Motor neuron (in vitro differentiated cells): ENCODE measurements at regions not wholly inside any gene's neighbourhood (a gene's known extent, or its start where the extent isn't known, plus 50 kb on each side); places are given as distances from the start of the nearest gene placed in this dataset.

ENCODE experiments used
- ATAC-seq, 8 experiments: fragments of 200-7000 bp; cut with Tn5 transposase; replicated peaks in 6 of 8; 2 replicates each; pipeline ENCODE4 v1.8.0; 2021; ENCODE audit warnings: mild to moderate bottlenecking in 8 of 8, moderate library complexity in 8 of 8
- H3K27ac ChIP-seq, 2 donors: fragments of 250-450 bp; sonication (Bioruptor Pico); 2 replicates each; pipeline ENCODE4 v1.9.0; 2021; ENCODE audit warnings: antibody characterized with exemption in 2 of 2, mild to moderate bottlenecking in 2 of 2, moderate library complexity in 1 of 2
- H3K4me1 ChIP-seq, 2 donors: fragments of 250-450 bp; sonication (Bioruptor Pico); replicated peaks in 1 of 2; 2 replicates each; pipeline ENCODE4 v1.6.1; 2021; ENCODE audit warnings: antibody characterized with exemption in 2 of 2, mild to moderate bottlenecking in 2 of 2, moderate library complexity in 1 of 2
- H3K4me3 ChIP-seq, 5 donors: fragments of 250-450 bp; sonication (Bioruptor Pico); 2 replicates each; pipeline ENCODE4 v1.9.0; 2021; ENCODE audit warnings: antibody characterized with exemption in 5 of 5, mild to moderate bottlenecking in 5 of 5, moderate library complexity in 4 of 5
- WGBS, 10 experiments: fragments of 450-650 bp; shearing (Covaris generic); methylation state at CpG; one replicate each; pipeline ENCODE4 v1.0.0; 2022; 5-methylcytosine and 5-hydroxymethylcytosine counted together
- in situ Hi-C, 9 experiments: fragments of 400-800 bp; cut with MboI; loops; one replicate each; pipeline ENCODE4 v1.15.0; 2021; ENCODE audit warnings: low sequenced_read_pairs in 9 of 9, low pct_unique_long_range_greater_than_20kb in 2 of 9; ENCODE audit not compliant: unreplicated experiment in 9 of 9

GRCh38 chr5:155091768-155092717, 78.5 kb downstream of the KIF4B start:
- in situ Hi-C loops, result no loop called here
- Histone ChIP-seq H3K4me3 (no peak overlapping the region), H3K4me1 (no peaks in the 10 kb centered on the region), H3K27ac (no peak overlapping the region)
- 0 to 100% (median 71%) methylated on average over 1 to 2 of the region's 2 CpGs; no CpG with 5 or more reads in 2 of the 10 experiments for WGBS, 10 experiments
- peak in 3 of 8 experiments; percentile 66 to 90 (median 81) for ATAC-seq

- ATAC-seq, result no peak
- in situ Hi-C loops, result no loop called here
- Histone ChIP-seq H3K27ac (no peak overlapping the region), H3K4me3 (no peak overlapping the region), H3K4me1 (no peaks in the 10 kb centered on the region)
- WGBS, 10 experiments, result 13 to 100% (median 83%) methylated on average over 1 of the region's 1 CpG; no CpG with 5 or more reads in 3 of the 10 experiments
Observed at GRCh38 chr5:155094455-155094854, 80.9 kb downstream of the KIF4B start.

DNA sequence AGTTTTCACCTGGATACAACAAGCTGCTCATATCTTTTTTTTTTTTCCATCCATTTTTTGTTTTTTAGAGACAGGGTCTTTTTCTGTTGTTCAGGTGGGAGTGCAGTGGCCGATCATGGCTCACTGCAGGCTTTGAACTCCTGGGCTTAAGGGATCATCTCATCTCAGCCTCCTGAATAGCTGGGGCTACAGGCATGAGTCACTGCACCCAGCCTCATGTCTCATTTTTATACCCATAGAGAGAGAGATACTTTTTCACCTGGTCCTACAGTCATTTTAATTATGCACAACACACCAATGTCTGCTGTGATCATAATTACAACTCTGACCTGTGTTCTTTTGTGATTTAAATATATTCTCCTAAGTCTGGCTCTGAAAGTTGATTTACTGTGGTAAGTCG, 84.4 kb downstream of the KIF4B start:
- 71 to 100% (median 86%) methylated on average over 1 to 2 of the region's 2 CpGs; no CpG with 5 or more reads in 5 of the 10 experiments for WGBS, 10 experiments
- H3K27ac ChIP-seq, result no peak overlapping the region
- H3K4me3 ChIP-seq, result no peak overlapping the region
- in situ Hi-C loops, result no loop called here
- no peaks in the 10 kb centered on the region for H3K4me1 ChIP-seq
- no peak for ATAC-seq

GRCh38 chr5:155098433-155098832, 84.9 kb downstream of the KIF4B start:
- no peak overlapping the region for H3K27ac ChIP-seq
- H3K4me3 ChIP-seq, result no peak overlapping the region
- 17 to 89% (median 55%) methylated on average over 1 of the region's 1 CpG; no CpG with 5 or more reads in 2 of the 10 experiments for WGBS, 10 experiments
- no peaks in the 10 kb centered on the region for H3K4me1 ChIP-seq
- in situ Hi-C loops, result no loop called here
- no peak for ATAC-seq

GRCh38 chr5:155101697-155102096, 88.1 kb downstream of the KIF4B start:
- no peaks in the 10 kb centered on the region for H3K4me1 ChIP-seq
- peak in 2 of 8 experiments; percentile 90 to 96 for ATAC-seq
- no peak overlapping the region for H3K4me3 ChIP-seq
- WGBS, 10 experiments, result 0 to 44% methylated on average over 1 to 2 of the region's 2 CpGs; no CpG with 5 or more reads in 8 of the 10 experiments
- in situ Hi-C loops, result no loop called here
- H3K27ac ChIP-seq, result no peak overlapping the region

- Histone ChIP-seq H3K27ac (no peak overlapping the region), H3K4me1 (no peaks in the 10 kb centered on the region), H3K4me3 (no peak overlapping the region)
- peak in 2 of 8 experiments; percentile 22 to 47 for ATAC-seq
- in situ Hi-C loops, result no loop called here
- 30 to 100% (median 73%) methylated on average over 1 to 4 of the region's 4 CpGs; no CpG with 5 or more reads in 1 of the 10 experiments for WGBS, 10 experiments
Observed at GRCh38 chr5:155103146-155103545, 89.6 kb downstream of the KIF4B start.

- Histone ChIP-seq H3K27ac (no peak overlapping the region), H3K4me3 (no peak overlapping the region), H3K4me1 (no peaks in the 10 kb centered on the region)
- in situ Hi-C loops, result no loop called here
- 80 to 100% (median 92%) methylated on average over 1 to 2 of the region's 2 CpGs; no CpG with 5 or more reads in 5 of the 10 experiments for WGBS, 10 experiments
- no peak for ATAC-seq
Observed at GRCh38 chr5:155104441-155104840, 90.9 kb downstream of the KIF4B start.

- ATAC-seq, result no peak
- H3K4me3 ChIP-seq, result no peak overlapping the region
- no peak overlapping the region for H3K27ac ChIP-seq
- WGBS, 10 experiments, result 0 to 100% (median 90%) methylated on average over 1 to 4 of the region's 4 CpGs; no CpG with 5 or more reads in 2 of the 10 experiments
- no peaks in the 10 kb centered on the region for H3K4me1 ChIP-seq
- in situ Hi-C loops, result no loop called here
Observed at GRCh38 chr5:155106221-155106620, 92.7 kb downstream of the KIF4B start.

DNA sequence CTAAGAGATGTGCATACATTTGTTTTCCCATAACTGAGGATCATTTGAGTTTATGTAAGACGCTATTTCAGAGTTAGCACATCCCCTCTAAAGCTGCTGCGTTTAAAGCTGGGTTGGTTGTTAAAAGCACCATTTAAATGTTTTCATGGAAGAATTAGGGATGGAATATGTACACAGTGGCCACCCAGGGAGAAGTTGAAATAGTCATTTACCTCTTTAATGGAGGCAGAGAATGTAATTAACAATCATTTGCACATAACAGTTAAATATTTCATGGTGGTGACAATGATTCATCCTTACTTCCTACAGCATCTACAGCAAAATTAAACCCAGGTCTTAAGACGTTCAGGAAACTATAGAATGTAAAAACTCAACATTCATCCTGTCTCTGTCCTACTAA, 100.3 kb downstream of the KIF4B start:
- no peak overlapping the region for H3K27ac ChIP-seq
- WGBS, 10 experiments, result 0 to 87% (median 45%) methylated on average over 1 to 3 of the region's 3 CpGs
- in situ Hi-C loops, result no loop called here
- no peak overlapping the region for H3K4me3 ChIP-seq
- peak in 2 of 8 experiments; percentile 40 to 59 for ATAC-seq
- no peaks in the 10 kb centered on the region for H3K4me1 ChIP-seq

DNA sequence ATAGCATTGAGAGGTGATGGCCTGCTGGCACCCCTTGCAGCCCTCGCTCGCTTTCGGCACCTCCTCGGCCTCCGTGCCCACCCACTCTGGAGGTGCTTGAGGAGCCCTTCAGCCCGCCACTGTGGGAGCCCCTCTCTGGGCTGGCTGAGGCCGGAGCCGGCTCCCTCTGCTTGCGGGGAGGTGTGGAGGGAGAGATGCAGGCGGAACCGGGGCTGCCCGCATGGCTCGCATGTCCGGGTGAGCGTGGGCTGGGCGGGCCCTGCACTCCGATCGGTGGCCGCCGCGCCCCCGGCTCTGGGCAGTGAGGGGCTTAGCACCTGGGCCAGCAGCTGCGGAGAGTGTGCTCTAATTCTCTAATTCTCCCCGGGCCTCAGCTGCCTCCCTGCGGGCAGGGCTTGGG, 101.1 kb downstream of the KIF4B start:
- H3K4me3 ChIP-seq, result no peak overlapping the region
- H3K27ac ChIP-seq, result no peak overlapping the region
- H3K4me1 ChIP-seq, result no peaks in the 10 kb centered on the region
- in situ Hi-C loops, result no loop called here
- WGBS, 10 experiments, result 70% methylated on average over 2 of the region's 25 CpGs; no CpG with 5 or more reads in 9 of the 10 experiments
- no peak for ATAC-seq

DNA sequence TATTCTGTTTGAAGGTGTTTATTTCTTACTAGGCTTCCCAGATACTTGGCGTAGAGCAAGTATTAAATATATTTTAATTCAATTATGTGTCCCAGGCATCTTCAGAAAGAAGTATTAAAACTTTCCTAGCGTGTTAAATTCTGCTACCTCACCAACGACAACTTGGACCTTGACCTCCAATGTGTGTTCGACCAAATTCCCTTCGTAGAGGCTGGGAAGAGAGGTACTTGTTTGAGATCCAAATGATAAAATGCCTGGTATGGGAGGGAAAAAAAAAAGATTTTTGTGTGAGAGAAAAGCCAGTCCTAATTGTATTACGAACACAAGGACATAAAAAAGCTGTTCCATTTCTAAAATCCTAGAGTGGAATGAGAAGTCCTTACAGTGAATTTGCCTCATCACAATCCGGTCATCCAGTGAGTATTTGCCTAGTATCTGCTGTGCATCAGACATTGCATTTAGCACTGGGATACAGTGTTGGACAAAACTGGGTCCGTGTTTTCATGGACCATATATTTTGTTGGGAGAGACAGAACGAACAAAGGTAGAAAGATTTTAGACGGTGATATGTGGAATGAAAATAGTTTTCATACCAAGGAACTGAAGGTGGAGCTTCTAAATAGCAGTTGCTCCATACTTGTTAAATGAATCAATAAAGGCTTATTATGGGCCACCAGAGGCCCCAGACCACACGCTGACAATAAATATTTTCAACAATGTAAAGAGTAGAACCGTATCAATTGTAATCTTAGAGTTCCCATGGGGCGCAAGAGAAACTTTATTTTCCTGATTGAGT, 103.1 kb downstream of the KIF4B start:
- Histone ChIP-seq H3K4me1 (no peaks in the 10 kb centered on the region), H3K4me3 (no peak overlapping the region), H3K27ac (no peak overlapping the region)
- no peak for ATAC-seq
- in situ Hi-C loops, result no loop called here
- 34 to 96% (median 81%) methylated on average over 2 to 13 of the region's 13 CpGs for WGBS, 10 experiments

GRCh38 chr5:155125551-155126095, 112.1 kb downstream of the KIF4B start:
- in situ Hi-C loops, result loop anchor here in 2 of 9 experiments (25.0 kb wide), 1 partner anchor 1712 kb away; no protein-coding TSS in a partner anchor
- WGBS, 10 experiments, result 17 to 100% (median 63%) methylated on average over 2 to 7 of the region's 7 CpGs

DNA sequence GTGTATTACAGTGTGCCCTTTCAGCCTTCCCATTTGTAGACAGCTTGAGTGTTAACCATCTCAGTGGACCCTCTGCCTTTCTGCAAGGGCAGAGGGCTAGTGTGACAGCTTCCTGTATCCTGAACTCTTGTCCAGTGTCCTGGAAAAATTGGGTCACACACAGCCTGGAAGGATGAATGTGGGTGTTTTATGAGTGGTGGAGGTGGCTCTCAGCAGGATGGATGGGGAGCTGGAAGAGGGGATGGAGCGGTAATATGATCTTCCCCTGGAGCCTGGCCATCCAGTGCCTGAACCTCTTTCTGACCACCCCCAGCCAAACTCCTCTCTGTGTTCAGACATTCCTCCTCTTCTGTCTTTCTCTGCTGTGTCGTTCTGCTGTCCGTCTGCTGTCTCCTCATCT, 113.0 kb downstream of the KIF4B start:
- Histone ChIP-seq H3K4me1 (no peaks in the 10 kb centered on the region), H3K27ac (no peak overlapping the region), H3K4me3 (no peak overlapping the region)
- WGBS, 10 experiments, result 88 to 100% (median 90%) methylated on average over 1 to 2 of the region's 3 CpGs; no CpG with 5 or more reads in 7 of the 10 experiments
- ATAC-seq, result no peak
- in situ Hi-C loops, result loop anchor here in 2 of 9 experiments (25.0 kb wide), 1 partner anchor 1711 kb away; no protein-coding TSS in a partner anchor

More at GRCh38 chr5:155125551-155126095, 112.1 kb downstream of the KIF4B start:
- no peak for ATAC-seq
- Histone ChIP-seq H3K4me3 (no peak overlapping the region), H3K4me1 (no peaks in the 10 kb centered on the region), H3K27ac (no peak overlapping the region)
